ENCODE measurements at regions not wholly inside any gene's neighbourhood (a gene's known extent, or its start where the extent isn't known, plus 50 kb on each side); places are given as distances from the start of the nearest gene placed in this dataset.

GRCh38 chr6:149212206-149212605 lies 105.3 kb upstream of the TAB2 start:
- no peaks in the 10 kb centered on the region for H3K9me1 ChIP-seq (ENCODE audit: control insufficient read depth, extremely low read depth, insufficient read depth, low read length)
- no peaks in the 10 kb centered on the region for H3K27me3 ChIP-seq (ENCODE audit: control insufficient read depth, extremely low read depth, insufficient read depth, low read length)
- no peaks in the 10 kb centered on the region for H3K4me1 ChIP-seq (ENCODE audit: control insufficient read depth, extremely low read depth, insufficient read depth, low read length)
- H3K9ac ChIP-seq (ENCODE audit: control insufficient read depth, extremely low read depth, insufficient read depth, low read length): no peak overlapping the region
- no peak for FAIRE-seq
- no peaks in the 10 kb centered on the region for H3K9me3 ChIP-seq (ENCODE audit: control insufficient read depth, low read depth, low read length)
- dilution Hi-C loops (cut with MboI; ENCODE audit: extremely low pct_ligation_motif_present, low sequenced_read_pairs): no loop called here
- no peak overlapping the region for H2AFZ ChIP-seq (ENCODE audit: control insufficient read depth, low read length)
- TF ChIP-seq CTCF (optimal IDR thresholded peaks at IDR 0.05 in 1 of 3, IDR thresholded peaks at IDR 0.05 in 1 of 3, conservative IDR thresholded peaks at IDR 0.05 in 1 of 3; ENCODE audit: extremely low read depth in 1 of 3, insufficient read depth in 2 of 3, low read length in 3 of 3) (no peak), EZH2 (IDR thresholded peaks at IDR 0.05; ENCODE audit: low read length) (no peak)
- H3K36me3 ChIP-seq (ENCODE audit: control insufficient read depth in 2 of 2, extremely low read depth in 1 of 2, insufficient read depth in 2 of 2, low read length in 2 of 2): no peaks in the 10 kb centered on the region
- H3K4me3 ChIP-seq (ENCODE audit: control insufficient read depth in 2 of 3, extremely low read depth in 1 of 3, insufficient read depth in 2 of 3, low read depth in 1 of 3, low read length in 3 of 3): no peak overlapping the region
- no peaks in the 10 kb centered on the region for H4K20me1 ChIP-seq (ENCODE audit: control insufficient read depth, extremely low read depth, insufficient read depth, low read length)
- no peaks in the 10 kb centered on the region for H3K79me2 ChIP-seq (ENCODE audit: control insufficient read depth, insufficient read depth, low read length)
- no peak overlapping the region for H3K4me2 ChIP-seq (ENCODE audit: control insufficient read depth, extremely low read depth, insufficient read depth, low read depth, low read length)
- no peak for DNase-seq (ENCODE audit: low read depth, low spot score)
- no peak overlapping the region for H3K27ac ChIP-seq (ENCODE audit: control insufficient read depth, insufficient read depth, low read length)

- dilution Hi-C loops (cut with MboI; ENCODE audit: extremely low pct_ligation_motif_present, low sequenced_read_pairs): no loop called here
- Histone ChIP-seq H3K27me3 (ENCODE audit: control insufficient read depth, extremely low read depth, insufficient read depth, low read length) (no peaks in the 10 kb centered on the region), H3K4me2 (ENCODE audit: control insufficient read depth, extremely low read depth, insufficient read depth, low read depth, low read length) (no peak overlapping the region), H3K79me2 (ENCODE audit: control insufficient read depth, insufficient read depth, low read length) (no peaks in the 10 kb centered on the region), H3K4me1 (ENCODE audit: control insufficient read depth, extremely low read depth, insufficient read depth, low read length) (no peaks in the 10 kb centered on the region), H3K9me1 (ENCODE audit: control insufficient read depth, extremely low read depth, insufficient read depth, low read length) (no peaks in the 10 kb centered on the region), H3K9me3 (ENCODE audit: control insufficient read depth, low read depth, low read length) (no peaks in the 10 kb centered on the region), H2AFZ (ENCODE audit: control insufficient read depth, low read length) (no peak overlapping the region), H3K27ac (ENCODE audit: control insufficient read depth, insufficient read depth, low read length) (no peak overlapping the region), H3K4me3 (ENCODE audit: control insufficient read depth in 2 of 3, extremely low read depth in 1 of 3, insufficient read depth in 2 of 3, low read depth in 1 of 3, low read length in 3 of 3) (no peak overlapping the region), H3K36me3 (ENCODE audit: control insufficient read depth in 2 of 2, extremely low read depth in 1 of 2, insufficient read depth in 2 of 2, low read length in 2 of 2) (no peaks in the 10 kb centered on the region), H4K20me1 (ENCODE audit: control insufficient read depth, extremely low read depth, insufficient read depth, low read length) (no peaks in the 10 kb centered on the region), H3K9ac (ENCODE audit: control insufficient read depth, extremely low read depth, insufficient read depth, low read length) (no peak overlapping the region)
- no peak for TF ChIP-seq CTCF (optimal IDR thresholded peaks at IDR 0.05 in 1 of 3, IDR thresholded peaks at IDR 0.05 in 1 of 3, conservative IDR thresholded peaks at IDR 0.05 in 1 of 3; ENCODE audit: extremely low read depth in 1 of 3, insufficient read depth in 2 of 3, low read length in 3 of 3)
- TF ChIP-seq EZH2 (IDR thresholded peaks at IDR 0.05; ENCODE audit: low read length): no peak
- no peak for FAIRE-seq
- no peak for DNase-seq (ENCODE audit: low read depth, low spot score)
Measured at GRCh38 chr6:149212892-149213801, 104.4 kb upstream of the TAB2 start.

Measured in keratinocyte (primary cell).